Activated naive CD8-positive, alpha-beta T cell treated with anti-CD3 and anti-CD28 coated beads for 36 hours (primary cell): ENCODE measurements at regions not wholly inside any gene's neighbourhood (a gene's known extent, or its start where the extent isn't known, plus 50 kb on each side); places are given as distances from the start of the nearest gene placed in this dataset.
"Not testable (repeated sequence)": the region's sequence is repeated elsewhere in the genome, so short reads cannot be mapped to it uniquely, and the experiment has no call there.

Source experiments
- DNase-seq: peaks from one replicate; pipeline ENCODE4 v3.0.0; 2021
- H3K27ac Mint-ChIP-seq: one replicate; pipeline ENCODE4 v1.8.0; 2022; ENCODE audit warnings: mild to moderate bottlenecking, moderate library complexity, mixed read lengths
- H3K27me3 Mint-ChIP-seq: one replicate; pipeline ENCODE4 v1.8.0; 2022; ENCODE audit warnings: mild to moderate bottlenecking, mixed read lengths
- H3K36me3 Mint-ChIP-seq: one replicate; pipeline ENCODE4 v1.8.0; 2021; ENCODE audit warnings: mild to moderate bottlenecking, mixed read lengths
- H3K4me1 Mint-ChIP-seq: one replicate; pipeline ENCODE4 v1.8.0; 2021; ENCODE audit warnings: mixed read lengths
- H3K4me3 Mint-ChIP-seq: one replicate; pipeline ENCODE4 v1.8.0; 2022; ENCODE audit warnings: mild to moderate bottlenecking, moderate library complexity, mixed read lengths
- H3K9me3 Mint-ChIP-seq: one replicate; pipeline ENCODE4 v1.8.0; 2022; ENCODE audit warnings: mixed read lengths

DNA sequence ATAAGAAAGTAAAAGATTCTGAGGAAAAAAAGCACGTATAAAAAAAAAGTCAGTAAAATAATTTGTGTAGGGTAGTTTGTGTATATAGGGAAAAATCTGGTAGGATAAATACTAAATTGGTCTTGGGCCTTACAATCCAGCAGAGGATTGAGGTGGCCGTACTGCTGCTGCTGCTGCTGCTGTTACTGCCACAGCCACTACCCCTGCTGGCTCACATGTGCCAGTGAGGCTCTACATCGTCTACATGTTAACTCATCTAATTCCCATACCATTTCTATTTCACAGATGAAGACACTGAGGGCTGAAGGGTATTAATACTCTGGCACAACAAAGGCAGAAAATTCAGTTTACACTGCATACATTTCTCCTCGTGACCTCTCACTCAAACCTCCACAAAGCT, 928.5 kb downstream of the TLE4 start:
- Mint-ChIP-seq H3K27me3 (no peaks in the 10 kb centered on the region), H3K4me3 (no peak overlapping the region), H3K27ac (no peak overlapping the region), H3K9me3 (no peaks in the 10 kb centered on the region), H3K4me1 (no peaks in the 10 kb centered on the region), H3K36me3 (no peaks in the 10 kb centered on the region)
- DNase-seq, result no peak

DNA sequence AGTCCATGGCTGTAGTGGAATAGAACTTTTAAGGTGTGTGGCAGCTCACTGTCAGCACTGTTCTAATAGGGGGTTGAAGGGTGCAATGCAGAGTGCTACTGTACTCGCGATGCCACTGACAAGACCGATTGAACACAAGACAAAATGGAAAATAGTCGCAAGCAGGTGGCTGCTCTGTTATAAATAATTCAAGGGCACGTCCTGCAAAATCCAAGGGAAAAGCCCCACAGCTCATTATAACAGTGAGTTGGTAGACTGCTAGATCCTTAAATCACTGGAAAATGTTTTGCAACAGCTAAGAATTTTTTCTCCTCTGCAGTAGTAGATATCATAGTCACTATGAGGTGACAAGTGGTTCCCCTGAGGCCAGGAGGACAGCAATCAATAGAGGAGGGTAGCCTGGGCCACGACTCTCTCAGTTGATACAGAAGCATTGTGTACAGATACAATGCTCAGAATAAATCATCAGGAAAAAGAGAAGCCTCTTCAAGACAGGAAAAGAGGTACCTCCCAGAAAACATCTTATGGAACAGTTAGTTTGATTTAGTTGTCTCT, 926.3 kb downstream of the TLE4 start:
- no peak overlapping the region for H3K4me3 Mint-ChIP-seq
- no peaks in the 10 kb centered on the region for H3K27me3 Mint-ChIP-seq
- H3K9me3 Mint-ChIP-seq, result no peaks in the 10 kb centered on the region
- no peak for DNase-seq
- H3K36me3 Mint-ChIP-seq, result no peaks in the 10 kb centered on the region
- no peaks in the 10 kb centered on the region for H3K4me1 Mint-ChIP-seq
- no peak overlapping the region for H3K27ac Mint-ChIP-seq

DNA sequence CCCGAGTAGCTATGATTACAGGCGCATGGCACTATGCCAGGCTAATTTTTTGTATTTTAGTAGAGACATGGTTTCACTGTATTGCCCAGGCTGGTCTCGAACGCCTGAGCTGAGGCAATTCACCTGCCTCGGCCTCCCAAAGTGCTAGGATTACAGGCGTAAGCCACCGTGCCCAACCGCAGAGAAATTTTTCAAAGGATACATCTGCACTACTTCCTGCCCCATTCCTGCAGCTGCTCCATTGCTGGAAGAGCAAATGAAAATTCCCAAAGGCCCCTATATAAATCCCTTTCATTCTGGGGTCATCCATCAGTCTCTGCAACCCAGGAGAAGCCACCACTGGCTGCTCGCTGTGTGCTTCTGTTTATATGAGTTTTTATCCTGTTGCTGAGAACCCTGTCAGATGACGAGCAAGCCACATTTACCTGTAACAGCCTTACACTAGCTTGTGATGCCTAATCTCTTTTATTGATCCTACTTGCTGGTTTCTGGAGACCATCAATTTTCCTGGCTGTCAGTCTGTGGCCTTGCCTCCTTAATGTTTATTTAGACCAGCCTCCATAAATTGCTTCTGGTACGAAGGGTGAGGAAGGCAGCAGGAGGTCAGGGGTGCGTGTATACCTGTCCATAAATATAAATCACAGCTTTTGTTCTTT, 925.3 kb downstream of the TLE4 start:
- H3K9me3 Mint-ChIP-seq, result no peaks in the 10 kb centered on the region
- no peaks in the 10 kb centered on the region for H3K36me3 Mint-ChIP-seq
- DNase-seq, result no peak
- H3K4me3 Mint-ChIP-seq, result no peak overlapping the region
- H3K27ac Mint-ChIP-seq, result no peak overlapping the region
- no peaks in the 10 kb centered on the region for H3K27me3 Mint-ChIP-seq
- H3K4me1 Mint-ChIP-seq, result no peaks in the 10 kb centered on the region

DNA sequence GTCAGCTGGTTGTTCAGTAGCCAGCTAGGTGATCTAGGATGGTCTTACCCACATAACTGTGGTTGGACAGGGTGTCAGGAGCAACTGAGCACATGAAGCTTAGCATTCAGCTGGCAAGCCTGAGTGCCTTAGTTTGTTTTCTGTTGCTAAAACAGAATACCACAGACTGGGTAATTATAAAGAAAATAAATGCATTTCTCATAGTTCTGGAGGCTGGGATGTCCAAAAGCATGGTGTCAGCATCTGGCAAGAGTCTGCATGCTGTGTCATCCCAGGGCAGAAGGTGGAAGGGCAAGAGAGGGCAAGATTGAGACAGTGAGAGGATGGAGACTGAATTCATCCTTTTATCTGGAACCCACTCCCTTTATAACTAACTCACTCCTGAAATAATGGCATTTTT, 921.5 kb downstream of the TLE4 start:
- DNase-seq, result no peak
- no peaks in the 10 kb centered on the region for H3K27me3 Mint-ChIP-seq
- H3K9me3 Mint-ChIP-seq, result no peaks in the 10 kb centered on the region
- H3K4me3 Mint-ChIP-seq, result no peak overlapping the region
- no peaks in the 10 kb centered on the region for H3K4me1 Mint-ChIP-seq
- H3K27ac Mint-ChIP-seq, result no peak overlapping the region
- H3K36me3 Mint-ChIP-seq, result no peaks in the 10 kb centered on the region

DNA sequence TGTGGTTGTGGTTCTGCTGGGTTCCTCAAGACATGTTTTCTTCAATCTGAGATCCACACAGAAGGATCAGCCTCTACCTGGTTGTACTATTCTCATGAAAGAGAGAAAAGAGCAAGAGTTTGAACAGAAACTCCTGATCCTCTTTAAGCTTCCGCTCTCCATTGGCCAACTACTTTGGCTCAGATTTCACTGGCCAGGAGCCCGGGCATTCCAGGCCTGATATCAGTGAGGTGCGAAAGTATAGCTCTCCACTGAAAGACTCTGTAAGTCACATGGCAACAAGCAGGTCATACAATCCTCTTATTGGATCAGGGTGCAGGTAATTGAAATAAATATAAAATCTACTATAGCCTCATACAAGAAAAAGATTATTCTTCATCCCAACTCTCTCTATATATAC, 920.5 kb downstream of the TLE4 start:
- H3K9me3 Mint-ChIP-seq, result no peaks in the 10 kb centered on the region
- H3K4me3 Mint-ChIP-seq, result no peak overlapping the region
- H3K36me3 Mint-ChIP-seq, result no peaks in the 10 kb centered on the region
- no peaks in the 10 kb centered on the region for H3K27me3 Mint-ChIP-seq
- H3K4me1 Mint-ChIP-seq, result no peaks in the 10 kb centered on the region
- DNase-seq, result no peak
- no peak overlapping the region for H3K27ac Mint-ChIP-seq

DNA sequence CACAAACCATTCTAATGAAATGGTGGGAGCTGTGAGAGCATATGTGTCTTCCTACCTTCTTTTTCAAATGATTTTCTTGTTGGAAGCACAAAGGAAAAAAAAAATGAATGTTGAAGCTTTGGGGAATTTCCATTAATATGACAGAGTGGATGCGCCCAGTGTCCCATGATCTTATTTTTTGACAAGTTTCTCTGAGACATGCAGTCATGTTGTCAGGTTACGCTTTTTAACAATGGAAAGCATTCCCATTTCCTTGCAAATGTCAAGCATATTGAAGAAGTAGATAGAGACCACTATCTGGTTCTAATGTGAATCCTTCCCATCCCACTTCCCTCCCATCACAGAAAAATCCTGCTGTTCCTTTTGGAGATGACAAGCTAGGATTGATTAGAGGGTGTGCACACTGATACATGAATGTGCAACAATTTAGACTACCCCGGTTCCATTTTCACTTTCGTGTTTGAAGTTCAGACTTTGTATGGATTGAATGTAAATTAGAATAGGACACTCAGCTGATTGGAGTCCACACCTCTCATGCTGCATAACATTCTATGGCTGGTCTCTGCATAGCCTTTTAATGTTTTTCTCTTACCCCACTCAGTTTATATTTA, 919.4 kb downstream of the TLE4 start:
- Mint-ChIP-seq H3K27ac (no peak overlapping the region), H3K4me3 (no peak overlapping the region), H3K27me3 (no peaks in the 10 kb centered on the region), H3K4me1 (no peaks in the 10 kb centered on the region), H3K36me3 (no peaks in the 10 kb centered on the region), H3K9me3 (no peaks in the 10 kb centered on the region)
- DNase-seq, result no peak

DNA sequence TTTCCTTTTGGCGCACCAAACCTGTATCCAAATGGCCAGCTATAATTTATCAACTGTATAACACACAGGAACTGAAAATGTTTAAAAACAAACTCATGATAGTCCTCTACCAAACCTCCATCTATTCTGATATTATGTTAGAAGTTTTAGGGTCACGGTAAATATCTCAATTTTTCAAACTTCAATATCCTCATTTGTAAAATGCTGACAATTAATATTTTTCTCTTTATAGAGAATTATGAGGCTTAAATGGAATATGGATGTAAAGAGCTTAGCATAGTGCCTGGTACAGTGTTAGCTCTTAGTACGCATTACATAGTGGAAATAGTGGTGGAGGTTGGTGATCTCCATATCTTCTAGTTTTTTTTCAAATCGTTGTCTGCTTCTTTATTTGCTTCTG, 917.6 kb downstream of the TLE4 start:
- Mint-ChIP-seq H3K4me3 (no peak overlapping the region), H3K36me3 (no peaks in the 10 kb centered on the region), H3K4me1 (no peaks in the 10 kb centered on the region), H3K27ac (no peak overlapping the region), H3K27me3 (no peaks in the 10 kb centered on the region), H3K9me3 (no peaks in the 10 kb centered on the region)
- no peak for DNase-seq

DNA sequence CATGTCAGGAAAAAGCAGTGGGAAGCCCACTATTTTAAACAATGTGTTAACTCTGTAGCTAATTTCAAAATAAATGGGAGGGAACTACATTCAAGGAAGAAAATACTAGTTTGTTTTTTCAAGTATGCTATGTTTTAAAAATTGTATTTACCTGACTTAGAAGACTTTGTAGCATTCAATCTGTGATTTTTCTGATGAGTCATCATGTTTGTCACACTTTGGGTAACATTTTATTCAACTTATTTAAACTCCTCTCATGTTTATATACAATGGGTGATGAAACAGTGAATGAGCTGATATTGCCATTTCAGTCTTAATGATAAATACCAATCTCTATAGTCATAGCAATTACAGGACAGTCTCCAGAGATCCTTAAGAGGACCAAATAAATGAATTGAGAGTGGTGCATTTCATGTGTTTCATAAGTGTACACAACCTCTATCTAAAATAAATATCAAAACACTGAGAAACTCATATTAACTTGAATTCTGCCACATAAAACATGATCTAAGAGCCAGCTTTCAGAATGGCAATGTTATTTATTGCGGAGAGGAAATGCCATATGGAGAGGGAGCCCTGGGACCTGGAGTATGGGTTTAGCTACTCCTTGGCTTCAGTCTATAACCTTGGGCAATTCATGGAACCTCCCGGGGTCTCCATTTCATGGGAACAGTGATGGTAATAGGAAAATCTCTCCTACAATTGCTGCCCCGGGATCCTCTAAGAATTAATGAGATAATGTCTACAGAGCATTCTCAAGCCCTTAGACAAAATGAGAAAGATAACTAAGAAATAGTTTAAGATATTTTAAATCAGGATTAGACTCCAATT, 913.9 kb downstream of the TLE4 start:
- Mint-ChIP-seq H3K27me3 (no peaks in the 10 kb centered on the region), H3K27ac (no peak overlapping the region), H3K36me3 (no peaks in the 10 kb centered on the region), H3K4me3 (no peak overlapping the region), H3K4me1 (no peaks in the 10 kb centered on the region), H3K9me3 (peaks cover 12% of the 10 kb centered on the region)
- DNase-seq, result no peak

DNA sequence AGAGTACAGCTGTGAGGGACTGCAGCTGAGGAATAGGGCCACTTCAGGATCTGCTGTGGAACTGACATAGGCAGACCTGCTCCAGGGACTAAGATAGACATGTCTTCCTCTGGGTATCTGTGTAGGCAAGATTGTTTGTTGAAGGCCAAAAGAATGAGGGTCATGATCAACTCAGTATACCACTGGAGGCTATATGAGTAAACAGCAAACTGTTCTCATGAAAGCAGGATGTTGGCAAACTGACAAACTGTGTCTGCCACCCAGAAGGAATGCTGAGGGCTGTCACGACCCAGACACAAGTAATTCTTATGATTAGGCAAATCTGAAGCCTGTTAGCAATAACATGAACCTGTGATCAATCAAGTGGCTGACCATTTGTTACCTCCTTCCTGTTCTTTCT, 910.5 kb downstream of the TLE4 start:
- DNase-seq, H3K4me1 Mint-ChIP-seq, H3K4me3 Mint-ChIP-seq: not testable (repeated sequence)

DNA sequence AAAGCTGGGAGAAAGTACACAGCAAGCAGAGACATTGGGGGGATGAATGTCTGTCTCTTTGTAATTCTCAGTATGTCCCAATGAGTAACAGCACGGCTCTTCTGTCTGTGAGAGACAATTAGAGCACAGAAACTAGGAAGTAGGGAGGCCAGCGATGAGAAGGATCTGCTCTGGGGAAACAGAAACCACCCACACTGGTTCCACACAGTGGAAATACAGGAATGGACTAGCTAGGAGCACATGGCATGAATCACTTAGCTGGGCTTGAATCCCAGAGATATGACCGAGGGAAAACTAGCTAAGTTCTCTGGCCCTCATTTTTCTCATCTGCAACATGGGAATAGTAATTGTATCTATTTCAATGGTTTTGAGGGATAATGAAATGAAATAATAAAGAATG, 895.9 kb downstream of the TLE4 start:
- H3K36me3 Mint-ChIP-seq, result no peaks in the 10 kb centered on the region
- no peaks in the 10 kb centered on the region for H3K27me3 Mint-ChIP-seq
- no peaks in the 10 kb centered on the region for H3K9me3 Mint-ChIP-seq
- no peak overlapping the region for H3K27ac Mint-ChIP-seq
- no peaks in the 10 kb centered on the region for H3K4me1 Mint-ChIP-seq
- DNase-seq, result no peak
- no peak overlapping the region for H3K4me3 Mint-ChIP-seq

More for the DNA sequence above, 910.5 kb downstream of the TLE4 start:
- peaks cover 19% of the 10 kb centered on the region for H3K9me3 Mint-ChIP-seq
- not testable (repeated sequence) for H3K36me3 Mint-ChIP-seq, H3K27ac Mint-ChIP-seq, H3K27me3 Mint-ChIP-seq

DNA sequence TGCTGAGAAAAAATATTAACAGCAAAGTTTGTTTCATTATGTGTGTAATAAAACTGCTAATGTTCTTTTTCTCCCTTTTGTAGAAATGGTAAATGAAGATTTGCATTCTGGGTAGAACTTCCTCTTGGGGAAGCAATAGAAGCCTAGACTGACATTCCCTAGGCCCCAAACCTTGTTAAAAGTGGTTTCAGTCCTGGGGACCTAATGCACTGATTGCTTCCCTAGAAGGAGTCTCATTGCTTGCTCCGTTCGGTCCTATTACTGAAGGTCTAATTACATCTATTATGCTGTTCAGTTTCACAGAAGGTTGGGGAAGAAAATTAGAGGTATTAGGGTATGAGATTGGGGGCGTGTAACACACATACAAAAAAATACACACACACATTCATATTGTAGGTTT, 893.8 kb downstream of the TLE4 start:
- no peak overlapping the region for H3K27ac Mint-ChIP-seq
- H3K27me3 Mint-ChIP-seq, result no peaks in the 10 kb centered on the region
- H3K36me3 Mint-ChIP-seq, result no peaks in the 10 kb centered on the region
- no peak overlapping the region for H3K4me3 Mint-ChIP-seq
- H3K4me1 Mint-ChIP-seq, result no peaks in the 10 kb centered on the region
- DNase-seq, result no peak
- H3K9me3 Mint-ChIP-seq, result peaks cover 4% of the 10 kb centered on the region

DNA sequence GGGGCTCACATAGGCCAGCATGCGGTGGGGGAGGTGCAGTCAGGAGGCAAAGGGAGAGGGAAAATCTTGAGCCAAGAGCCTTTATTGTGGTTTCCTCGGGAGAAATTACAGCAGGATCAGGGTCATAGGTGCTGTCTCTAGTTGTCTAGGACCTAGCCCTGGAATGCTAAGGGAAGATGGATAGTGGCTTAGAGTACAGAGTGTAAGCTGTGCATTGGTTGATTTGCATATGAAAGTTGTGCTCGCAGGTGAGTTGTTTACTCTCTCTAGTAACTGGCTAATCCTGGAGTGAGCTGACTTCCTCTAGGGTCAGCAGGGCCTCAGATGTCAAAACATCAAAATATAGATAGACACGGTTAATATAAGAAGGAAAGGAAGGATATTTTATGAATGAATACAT, 877.7 kb downstream of the TLE4 start:
- Mint-ChIP-seq H3K27me3 (no peaks in the 10 kb centered on the region), H3K9me3 (peaks cover 20% of the 10 kb centered on the region)

DNA sequence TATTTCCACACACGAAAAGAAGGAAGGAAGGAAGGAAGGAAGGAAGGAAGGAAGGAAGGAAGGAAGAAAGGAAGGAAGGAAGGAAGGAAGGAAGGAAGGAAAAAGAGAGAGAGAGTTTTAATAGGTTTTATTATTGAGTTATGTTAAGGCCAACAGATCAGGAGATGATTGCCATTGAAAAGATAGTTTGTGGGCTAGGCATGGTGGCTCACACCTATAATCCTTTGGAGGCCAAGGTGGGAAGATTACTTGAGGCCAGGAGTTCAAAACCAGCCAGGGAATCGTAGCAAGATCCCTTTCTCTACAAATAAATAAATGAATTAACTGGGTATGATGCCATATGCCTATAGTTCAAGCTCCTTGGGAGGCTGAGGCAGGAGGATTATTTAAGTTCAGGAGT, 877.2 kb downstream of the TLE4 start:
- peaks cover 18% of the 10 kb centered on the region for H3K9me3 Mint-ChIP-seq
- H3K27ac Mint-ChIP-seq, result no peak overlapping the region
- no peaks in the 10 kb centered on the region for H3K4me1 Mint-ChIP-seq
- H3K4me3 Mint-ChIP-seq, result no peak overlapping the region
- H3K27me3 Mint-ChIP-seq, result no peaks in the 10 kb centered on the region
- DNase-seq, result no peak
- H3K36me3 Mint-ChIP-seq, result no peaks in the 10 kb centered on the region

More for the DNA sequence above, 877.7 kb downstream of the TLE4 start:
- DNase-seq, result no peak
- H3K4me3 Mint-ChIP-seq, result no peak overlapping the region
- H3K27ac Mint-ChIP-seq, result no peak overlapping the region
- H3K36me3 Mint-ChIP-seq, result no peaks in the 10 kb centered on the region
- H3K4me1 Mint-ChIP-seq, result no peaks in the 10 kb centered on the region

DNA sequence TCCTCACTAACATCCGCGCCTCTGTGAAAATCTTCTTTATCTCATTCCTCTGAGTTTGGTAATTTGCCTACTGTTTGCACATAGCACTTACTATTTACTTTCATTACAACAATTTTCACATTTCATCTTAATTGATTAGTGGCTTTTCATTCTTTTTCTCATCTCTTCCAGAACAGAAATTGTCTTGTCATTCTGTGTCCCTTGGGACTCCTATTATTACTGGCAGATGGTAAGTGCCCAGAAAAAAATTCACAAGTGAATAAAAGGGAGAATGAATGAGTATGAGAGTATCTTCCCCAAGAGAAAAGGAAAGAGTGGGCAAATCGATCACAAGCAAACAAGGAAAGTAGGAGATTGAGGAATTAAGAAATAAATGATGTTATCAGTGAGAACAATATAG, 876.1 kb downstream of the TLE4 start:
- Mint-ChIP-seq H3K4me1 (no peaks in the 10 kb centered on the region), H3K9me3 (peaks cover 13% of the 10 kb centered on the region), H3K27me3 (no peaks in the 10 kb centered on the region), H3K36me3 (no peaks in the 10 kb centered on the region), H3K4me3 (no peak overlapping the region), H3K27ac (no peak overlapping the region)
- DNase-seq, result no peak

DNA sequence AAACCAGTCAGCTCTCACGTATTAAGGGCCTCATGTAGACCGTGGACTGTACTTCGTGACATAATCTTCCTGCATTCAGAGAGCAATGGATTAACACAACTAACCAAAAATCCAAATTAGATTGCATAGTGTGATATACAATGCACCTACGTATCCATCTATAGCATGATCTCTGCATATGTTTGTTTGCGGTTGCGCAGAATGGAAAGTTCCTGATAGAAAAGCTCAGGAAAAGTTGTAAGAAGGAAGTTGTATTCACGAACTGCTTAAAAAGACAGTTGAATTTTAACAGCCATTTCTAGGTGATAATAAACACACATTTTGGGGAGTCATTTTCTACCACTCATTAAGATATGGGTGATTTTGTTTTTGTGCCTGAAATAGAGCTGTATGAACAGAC, 869.0 kb downstream of the TLE4 start:
- H3K27me3 Mint-ChIP-seq, result no peaks in the 10 kb centered on the region
- no peak overlapping the region for H3K4me3 Mint-ChIP-seq
- no peaks in the 10 kb centered on the region for H3K36me3 Mint-ChIP-seq
- H3K27ac Mint-ChIP-seq, result no peak overlapping the region
- H3K9me3 Mint-ChIP-seq, result peaks cover 2% of the 10 kb centered on the region
- H3K4me1 Mint-ChIP-seq, result no peaks in the 10 kb centered on the region
- no peak for DNase-seq
